GM12891 (cell line): ENCODE measurements at regions not wholly inside any gene's neighbourhood (a gene's known extent, or its start where the extent isn't known, plus 50 kb on each side); places are given as distances from the start of the nearest gene placed in this dataset.

Source experiments
- POLR2A ChIP-seq: IDR thresholded peaks from 2 replicates; pipeline ENCODE4 v1.6.1; 2011; ENCODE audit warnings: low read depth, low read length, control low read depth
- POLR2AphosphoS5 ChIP-seq: IDR thresholded peaks from 2 replicates; pipeline ENCODE4 v1.6.1; 2011; ENCODE audit warnings: low read depth, low read length, control low read depth
- SPI1 ChIP-seq: IDR thresholded peaks from 2 replicates; pipeline ENCODE4 v1.6.1; 2011; ENCODE audit warnings: low read depth, low read length, control low read depth

GRCh38 chr18:77559274-77559910, 309.7 kb downstream of the GALR1 start:
- TF ChIP-seq SPI1, result no peak
- no peak for TF ChIP-seq POLR2A
- TF ChIP-seq POLR2AphosphoS5, result no peak
